COR-L47 (cell line): ENCODE measurements at regions not wholly inside any gene's neighbourhood (a gene's known extent, or its start where the extent isn't known, plus 50 kb on each side); places are given as distances from the start of the nearest gene placed in this dataset.
A peak's percentile ranks its signal among the peaks of the same experiment; 100 is the strongest.
"Not testable (repeated sequence)": the region's sequence is repeated elsewhere in the genome, so short reads cannot be mapped to it uniquely, and the experiment has no call there.

Experiments
- DNase-seq: peaks from one replicate; lab custom pipeline; 2025; lab: John Stamatoyannopoulos, UW

- no peak for DNase-seq
These were observed 707.8 kb downstream of the FLRT2 start for GRCh38 chr14:86237733-86238132.

- DNase-seq: no peak
These were observed 691.8 kb downstream of the FLRT2 start for GRCh38 chr14:86221755-86222154.

- DNase-seq: no peak
These were observed 691.1 kb downstream of the FLRT2 start for GRCh38 chr14:86221000-86221399.

- DNase-seq: no peak
These were observed 687.6 kb downstream of the FLRT2 start for GRCh38 chr14:86217523-86217922.

- no peak for DNase-seq
These were observed 673.9 kb downstream of the FLRT2 start for GRCh38 chr14:86203843-86204242.

- no peak for DNase-seq
These were observed 666.5 kb downstream of the FLRT2 start for GRCh38 chr14:86196471-86196870.

- no peak for DNase-seq
These were observed 663.8 kb downstream of the FLRT2 start for GRCh38 chr14:86193756-86194155.

GRCh38 chr14:86179980-86180379 is 650.0 kb downstream of the FLRT2 start:
- DNase-seq: peak; percentile 64

GRCh38 chr14:86168371-86168770 is 638.4 kb downstream of the FLRT2 start:
- no peak for DNase-seq

GRCh38 chr14:86166541-86166940 is 636.6 kb downstream of the FLRT2 start:
- no peak for DNase-seq

- DNase-seq: no peak
These were observed 623.5 kb downstream of the FLRT2 start for GRCh38 chr14:86153480-86153879.

- DNase-seq: no peak
These were observed 613.3 kb downstream of the FLRT2 start for GRCh38 chr14:86143248-86143647.

GRCh38 chr14:86141966-86142365 is 612.0 kb downstream of the FLRT2 start:
- no peak for DNase-seq

GRCh38 chr14:86129426-86129825 is 599.5 kb downstream of the FLRT2 start:
- no peak for DNase-seq

GRCh38 chr14:86124328-86124727 is 594.4 kb downstream of the FLRT2 start:
- no peak for DNase-seq

GRCh38 chr14:86115972-86116371 is 586.0 kb downstream of the FLRT2 start:
- DNase-seq: no peak

- DNase-seq: not testable (repeated sequence)
These were observed 580.9 kb downstream of the FLRT2 start for GRCh38 chr14:86110871-86111270.

GRCh38 chr14:86104691-86105265 is 574.8 kb downstream of the FLRT2 start:
- DNase-seq: no peak

- DNase-seq: no peak
These were observed 564.6 kb downstream of the FLRT2 start for GRCh38 chr14:86094512-86094911.

GRCh38 chr14:86091811-86092210 is 561.9 kb downstream of the FLRT2 start:
- no peak for DNase-seq

GRCh38 chr14:86088156-86088555 is 558.2 kb downstream of the FLRT2 start:
- DNase-seq: no peak

GRCh38 chr14:86087377-86087776 is 557.4 kb downstream of the FLRT2 start:
- DNase-seq: no peak

GRCh38 chr14:86086962-86087361 is 557.0 kb downstream of the FLRT2 start:
- DNase-seq: no peak

- DNase-seq: no peak
These were observed 554.2 kb downstream of the FLRT2 start for GRCh38 chr14:86084097-86084496.

- no peak for DNase-seq
These were observed 553.7 kb downstream of the FLRT2 start for GRCh38 chr14:86083616-86084015.
